GM21529 (cell line): ENCODE measurements at regions not wholly inside any gene's neighbourhood (a gene's known extent, or its start where the extent isn't known, plus 50 kb on each side); places are given as distances from the start of the nearest gene placed in this dataset.
"Not testable (repeated sequence)": the region's sequence is repeated elsewhere in the genome, so short reads cannot be mapped to it uniquely, and the experiment has no call there.

Experiments used
- ATAC-seq: cut with Tn5 transposase; IDR thresholded peaks from one replicate; pipeline ENCODE4 v1.9.1; 2021; ENCODE audit not compliant: unreplicated experiment

GRCh38 chr10:21406595-21407193 lies 118.8 kb downstream of the SKIDA1 start:
- no peak for ATAC-seq

DNA sequence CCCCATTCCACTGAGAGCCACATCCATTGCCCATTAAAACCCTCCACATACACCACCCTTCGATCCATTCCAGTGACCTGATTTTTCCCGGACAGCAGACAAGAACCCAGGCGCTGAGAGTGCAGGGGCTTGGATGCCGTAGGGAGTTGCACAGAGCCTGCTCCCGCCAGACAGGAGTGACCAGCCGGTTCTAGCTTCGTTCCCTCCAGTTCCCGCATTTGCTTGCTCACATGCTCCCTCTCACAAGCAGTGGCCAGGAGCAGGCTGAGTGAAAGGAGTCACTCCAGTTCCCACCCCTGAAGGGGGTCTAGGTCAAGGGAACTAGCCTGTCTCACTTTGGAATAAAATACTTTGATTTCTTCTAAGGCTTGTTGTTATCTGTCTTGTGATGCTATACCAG lies 119.5 kb downstream of the SKIDA1 start:
- no peak for ATAC-seq

GRCh38 chr10:21403256-21404015 lies 122.0 kb downstream of the SKIDA1 start:
- ATAC-seq: no peak

- no peak for ATAC-seq
Observed at GRCh38 chr10:21402606-21403083, 122.8 kb downstream of the SKIDA1 start.

DNA sequence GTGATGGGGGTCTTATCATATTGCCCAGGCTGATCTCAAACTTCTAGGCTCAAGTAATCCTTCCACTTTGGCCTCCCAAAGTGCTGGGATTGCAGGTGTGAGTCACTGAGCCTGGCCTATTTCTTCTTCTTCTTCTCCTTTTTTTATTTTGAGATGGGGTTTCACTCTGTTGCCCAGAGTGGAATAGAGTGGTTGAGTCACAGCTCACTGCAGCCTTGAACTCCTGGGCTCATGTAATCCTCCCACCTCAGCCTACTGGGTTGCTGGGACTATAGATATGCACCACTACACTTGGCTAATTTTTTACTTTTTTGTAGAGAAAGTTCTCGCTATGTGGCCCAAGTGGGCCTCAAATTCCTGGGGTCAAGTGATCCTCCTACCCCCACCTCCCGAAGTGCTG lies 124.3 kb downstream of the SKIDA1 start:
- ATAC-seq: no peak

DNA sequence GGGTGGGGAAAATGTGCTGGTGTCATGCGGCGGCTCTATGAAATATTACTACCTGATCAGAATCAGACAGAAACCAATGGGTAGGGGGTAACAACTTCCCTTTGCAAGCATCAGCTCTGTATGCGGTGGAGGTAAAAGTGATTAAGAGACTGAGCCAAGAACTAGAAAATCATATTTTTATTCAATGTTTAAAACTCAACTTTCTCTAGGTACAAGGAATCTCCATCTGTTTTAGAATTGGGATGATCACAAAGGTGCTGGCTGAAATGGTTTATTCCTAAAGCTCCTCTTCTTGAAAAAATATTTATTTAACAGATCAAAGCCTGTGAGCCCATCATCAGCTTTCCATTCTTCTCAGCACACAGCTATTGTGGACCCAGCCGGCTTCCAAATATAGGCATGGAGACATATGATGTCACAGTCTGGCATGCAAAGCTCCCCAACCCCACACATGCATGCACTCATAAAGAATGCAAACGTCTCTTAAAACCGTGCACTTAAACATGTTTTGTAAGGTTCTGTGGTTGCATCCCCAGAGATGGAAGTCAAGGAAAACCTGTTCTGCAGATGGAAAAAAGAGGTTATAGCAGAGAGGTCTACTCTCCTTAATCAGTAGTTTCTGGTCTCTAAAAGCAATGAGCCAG lies 126.0 kb downstream of the SKIDA1 start:
- ATAC-seq: no peak

GRCh38 chr10:21398563-21399231 lies 126.8 kb downstream of the SKIDA1 start:
- ATAC-seq: no peak

- ATAC-seq: no peak
Observed at GRCh38 chr10:21396889-21397288, 128.6 kb downstream of the SKIDA1 start.

- ATAC-seq: no peak
Observed at GRCh38 chr10:21393931-21394330, 131.6 kb downstream of the SKIDA1 start.

- ATAC-seq: no peak
Observed at GRCh38 chr10:21388589-21388988, 136.9 kb downstream of the SKIDA1 start.

GRCh38 chr10:21387868-21388267 lies 137.6 kb downstream of the SKIDA1 start:
- ATAC-seq: no peak

DNA sequence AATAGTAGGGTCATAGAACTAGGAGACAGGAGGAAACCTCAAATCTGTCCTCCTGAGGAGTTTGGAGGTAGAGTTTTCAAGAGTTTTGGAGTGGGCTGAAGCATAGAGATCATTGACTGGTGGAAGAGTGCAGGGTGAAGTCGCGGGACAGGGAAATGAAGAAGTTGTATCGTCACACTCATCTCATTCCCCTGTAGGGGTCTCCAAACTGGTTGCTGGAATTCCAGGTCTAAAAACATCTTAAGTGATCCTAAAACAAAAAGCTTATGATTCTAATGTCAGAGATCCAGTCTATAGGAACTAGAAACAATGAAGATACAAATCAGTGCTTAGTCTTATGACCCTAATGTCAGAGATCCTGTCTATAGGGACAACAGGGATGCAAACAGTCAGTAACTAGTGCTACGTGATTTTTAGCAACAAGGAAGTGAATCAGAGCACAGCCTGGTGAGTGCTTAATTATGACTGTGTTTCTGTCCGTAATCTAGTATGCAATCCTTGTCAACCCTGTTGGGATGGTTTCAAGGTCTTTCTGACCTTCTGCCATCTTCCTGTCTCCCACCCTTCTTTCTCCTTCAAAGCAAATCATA lies 139.4 kb downstream of the SKIDA1 start:
- ATAC-seq: no peak

GRCh38 chr10:21385536-21385935 lies 139.9 kb downstream of the SKIDA1 start:
- no peak for ATAC-seq

- no peak for ATAC-seq
Observed at GRCh38 chr10:21379143-21379542, 146.3 kb downstream of the SKIDA1 start.

DNA sequence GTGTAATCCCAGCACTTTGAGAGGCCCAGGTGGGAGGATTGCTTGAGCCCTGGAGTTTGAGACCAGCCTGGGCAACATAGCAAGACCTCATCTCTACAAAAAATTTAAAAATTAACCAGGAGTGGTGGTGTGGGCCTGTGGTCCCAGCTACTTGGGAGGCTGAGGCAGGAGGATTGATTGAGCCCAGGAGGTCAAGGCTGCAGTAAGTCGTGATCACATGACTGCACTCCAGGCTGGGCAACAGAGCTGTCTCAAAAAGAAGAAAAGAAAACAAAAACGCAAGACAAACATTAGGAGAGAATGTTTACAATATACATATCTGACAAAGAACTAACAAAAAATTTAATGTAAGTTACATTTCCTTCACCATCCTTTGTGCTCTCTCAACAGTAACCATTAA lies 150.2 kb downstream of the SKIDA1 start:
- ATAC-seq: not testable (repeated sequence)

- ATAC-seq: not testable (repeated sequence)
Observed at GRCh38 chr10:21373881-21374280, 151.6 kb downstream of the SKIDA1 start.

GRCh38 chr10:21372651-21373410 lies 152.7 kb downstream of the SKIDA1 start:
- ATAC-seq: peak; percentile 81

DNA sequence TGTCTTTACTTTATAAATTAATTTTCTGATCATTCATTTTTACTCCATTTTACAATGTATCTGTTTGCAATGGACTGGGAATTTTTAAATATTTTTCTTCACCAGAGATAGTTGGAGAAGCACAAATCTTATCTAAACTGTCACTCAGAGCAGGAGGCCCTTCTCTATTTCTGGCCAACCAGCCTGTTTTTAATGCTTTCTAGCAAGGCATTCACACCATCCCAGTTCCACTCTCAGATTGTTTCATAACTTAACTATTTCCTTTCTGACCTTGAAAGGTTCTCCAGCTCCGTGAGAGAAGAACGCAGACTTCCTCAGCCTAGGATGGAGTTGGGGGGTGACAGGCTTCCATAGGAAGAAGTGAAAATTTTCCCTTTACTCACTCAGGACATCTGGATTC lies 155.8 kb downstream of the SKIDA1 start:
- no peak for ATAC-seq

DNA sequence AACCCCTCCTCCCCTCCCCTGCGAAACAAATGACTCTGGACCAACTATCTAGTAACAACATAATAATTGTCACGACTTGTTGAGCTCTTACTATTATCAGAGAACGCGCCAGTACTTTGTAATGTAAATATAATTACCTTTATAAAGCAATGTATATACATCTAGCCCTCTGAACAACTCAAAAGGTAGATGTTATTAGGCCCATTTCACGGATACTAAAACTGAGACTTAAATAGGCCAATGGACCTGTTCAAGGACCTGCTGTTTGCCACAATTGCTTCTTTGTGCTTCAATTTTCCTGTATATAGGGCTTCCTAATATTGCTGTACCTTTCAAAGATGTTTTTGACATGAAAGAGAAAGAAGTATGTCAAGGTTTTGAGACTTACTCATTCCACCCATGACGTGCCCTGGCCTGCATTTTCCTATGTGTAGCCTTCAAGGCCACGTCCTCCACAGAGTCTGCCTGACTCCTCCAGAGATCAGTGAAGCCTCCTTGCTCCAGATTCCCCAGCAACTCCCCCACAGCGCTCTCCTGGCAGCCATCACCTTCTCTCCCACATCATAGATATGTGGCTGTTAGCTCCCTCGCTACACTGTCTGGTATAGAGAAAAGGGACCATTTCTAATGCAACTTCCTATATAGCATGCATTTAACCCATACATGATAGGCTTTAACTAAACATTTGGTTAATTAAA lies 156.6 kb downstream of the SKIDA1 start:
- ATAC-seq: no peak
